Aorta (tissue), 5 donors: ENCODE measurements at regions not wholly inside any gene's neighbourhood (a gene's known extent, or its start where the extent isn't known, plus 50 kb on each side); places are given as distances from the start of the nearest gene placed in this dataset.

Experiments used
- ATAC-seq: fragments of 200-7000 bp; cut with Tn5 transposase; one replicate; pipeline ENCODE4 v1.9.1; 2022; ENCODE audit warnings: moderate library complexity; ENCODE audit not compliant: low FRiP score
- DNase-seq, 2 donors: peaks; one replicate each; pipeline ENCODE4 v3.0.0-alpha.2; 2020
- H3K27ac ChIP-seq, 2 donors: one replicate each; pipeline ENCODE4 v1.5.1; 2013; ENCODE audit warnings: low read length in 2 of 2, mild to moderate bottlenecking in 2 of 2, moderate library complexity in 2 of 2, control low read depth in 1 of 2, inconsistent platforms in 1 of 2, low read depth in 1 of 2
- H3K27me3 ChIP-seq, 2 donors: one replicate each; pipeline ENCODE4 v1.6.1; 2013; ENCODE audit warnings: control low read depth in 1 of 2, low read length in 1 of 2, mild to moderate bottlenecking in 1 of 2, moderate library complexity in 1 of 2; ENCODE audit not compliant: insufficient read depth in 2 of 2, control insufficient read depth in 1 of 2
- H3K36me3 ChIP-seq, 2 donors: one replicate each; pipeline ENCODE4 v1.6.1; 2013; ENCODE audit warnings: control low read depth in 1 of 2, low read length in 1 of 2, mild to moderate bottlenecking in 1 of 2; ENCODE audit not compliant: insufficient read depth in 2 of 2, control insufficient read depth in 1 of 2
- H3K4me1 ChIP-seq, 2 donors: one replicate each; pipeline ENCODE4 v1.6.1; 2013; ENCODE audit warnings: low read length in 2 of 2, control low read depth in 1 of 2, mild to moderate bottlenecking in 1 of 2, moderate library complexity in 1 of 2; ENCODE audit not compliant: insufficient read depth in 2 of 2, control insufficient read depth in 1 of 2
- H3K4me3 ChIP-seq, 2 donors: one replicate each; pipeline ENCODE4 v1.5.1; 2013; ENCODE audit warnings: low read length in 2 of 2, control low read depth in 1 of 2, mild to moderate bottlenecking in 1 of 2
- H3K9me3 ChIP-seq: one replicate; pipeline ENCODE4 v1.6.1; 2013; ENCODE audit warnings: mild to moderate bottlenecking, low read length; ENCODE audit not compliant: control insufficient read depth
- WGBS, 2 donors: extraction: QIAGEN DNeasy Blood & Tissue Kit; methylation state at CpG; one replicate each; pipeline ENCODE4 v1.1.7; 2013; 5-methylcytosine and 5-hydroxymethylcytosine counted together
- intact Hi-C, 2 donors: fragments of 100-400 bp; cut with DNase I; formaldehyde crosslinking; loops; one replicate each; pipeline versions ENCODE4 v1.14.2 to v1.15.0; 2022
- donor health status: healthy with polysubstance abuse.
- donor health status: Bipolar disorder and iron deficiency.
- donor health status: DM: no; HTN: no; CAD: no.
- donor health status: DM: no; HTN: no; CAD: no.
- donor health status: DM: yes; HTN: yes; CAD: no.

GRCh38 chr4:12293906-12294525, 865.3 kb upstream of the HS3ST1 start:
- Histone ChIP-seq H3K4me1 (no peaks in the 10 kb centered on the region), H3K4me3 (no peak overlapping the region), H3K27ac (no peak overlapping the region), H3K36me3 (no peaks in the 10 kb centered on the region), H3K9me3 (no peaks in the 10 kb centered on the region), H3K27me3 (no peaks in the 10 kb centered on the region)
- ATAC-seq (no peak), DNase-seq (no peak)
- intact Hi-C loops = no loop called here
- WGBS, 2 donors = 97% methylated on average over 1 of the region's 1 CpG

- Histone ChIP-seq H3K27ac (no peak overlapping the region), H3K27me3 (no peaks in the 10 kb centered on the region), H3K4me3 (no peak overlapping the region), H3K4me1 (no peaks in the 10 kb centered on the region), H3K9me3 (no peaks in the 10 kb centered on the region), H3K36me3 (no peaks in the 10 kb centered on the region)
- ATAC-seq = no peak
- 95 to 96% methylated on average over 5 of the region's 5 CpGs for WGBS, 2 donors
- intact Hi-C loops = no loop called here
- DNase-seq = no peak
Measured at GRCh38 chr4:12286351-12286750, 857.7 kb upstream of the HS3ST1 start.

GRCh38 chr4:12270546-12270945, 841.9 kb upstream of the HS3ST1 start:
- Histone ChIP-seq H3K9me3 (no peaks in the 10 kb centered on the region), H3K36me3 (no peaks in the 10 kb centered on the region), H3K4me1 (no peaks in the 10 kb centered on the region), H3K27ac (no peak overlapping the region), H3K4me3 (no peak overlapping the region), H3K27me3 (no peaks in the 10 kb centered on the region)
- WGBS, 2 donors = 12 to 15% methylated on average over 4 of the region's 4 CpGs
- intact Hi-C loops = no loop called here
- ATAC-seq = no peak
- DNase-seq = no peak

GRCh38 chr4:12265554-12265953, 836.9 kb upstream of the HS3ST1 start:
- DNase-seq (no peak), ATAC-seq (no peak)
- intact Hi-C loops = no loop called here
- Histone ChIP-seq H3K27me3 (no peaks in the 10 kb centered on the region), H3K4me1 (no peaks in the 10 kb centered on the region), H3K4me3 (no peak overlapping the region), H3K9me3 (no peaks in the 10 kb centered on the region), H3K36me3 (no peaks in the 10 kb centered on the region), H3K27ac (no peak overlapping the region)
- 92 to 93% methylated on average over 2 of the region's 2 CpGs for WGBS, 2 donors

GRCh38 chr4:12260453-12260852, 831.8 kb upstream of the HS3ST1 start:
- no peak for ATAC-seq
- Histone ChIP-seq H3K27me3 (no peaks in the 10 kb centered on the region), H3K9me3 (peaks cover 1% of the 10 kb centered on the region), H3K36me3 (no peaks in the 10 kb centered on the region), H3K27ac (no peak overlapping the region), H3K4me1 (no peaks in the 10 kb centered on the region), H3K4me3 (no peak overlapping the region)
- DNase-seq = no peak
- intact Hi-C loops = no loop called here
- WGBS, 2 donors = 70 to 80% methylated on average over 3 of the region's 3 CpGs

GRCh38 chr4:12244973-12245372, 816.3 kb upstream of the HS3ST1 start:
- DNase-seq (no peak), ATAC-seq (no peak)
- intact Hi-C loops = no loop called here

GRCh38 chr4:12242354-12242753, 813.7 kb upstream of the HS3ST1 start:
- H3K9me3 ChIP-seq = no peaks in the 10 kb centered on the region
- no peak for ATAC-seq
- no peak for DNase-seq
- no peak overlapping the region for H3K4me3 ChIP-seq
- 84 to 85% methylated on average over 2 of the region's 2 CpGs for WGBS, 2 donors
- H3K36me3 ChIP-seq = no peaks in the 10 kb centered on the region
- H3K27ac ChIP-seq = no peak overlapping the region
- H3K4me1 ChIP-seq = no peaks in the 10 kb centered on the region
- intact Hi-C loops = no loop called here
- H3K27me3 ChIP-seq = no peaks in the 10 kb centered on the region

More at GRCh38 chr4:12244973-12245372, 816.3 kb upstream of the HS3ST1 start:
- Histone ChIP-seq H3K9me3 (no peaks in the 10 kb centered on the region), H3K27me3 (no peaks in the 10 kb centered on the region), H3K27ac (no peak overlapping the region), H3K4me3 (no peak overlapping the region), H3K4me1 (no peaks in the 10 kb centered on the region), H3K36me3 (no peaks in the 10 kb centered on the region)
- 14 to 18% methylated on average over 3 of the region's 3 CpGs for WGBS, 2 donors

GRCh38 chr4:12239897-12240636, 811.4 kb upstream of the HS3ST1 start:
- Histone ChIP-seq H3K27me3 (no peaks in the 10 kb centered on the region), H3K4me3 (no peak overlapping the region), H3K27ac (no peak overlapping the region), H3K4me1 (no peaks in the 10 kb centered on the region), H3K9me3 (no peaks in the 10 kb centered on the region), H3K36me3 (no peaks in the 10 kb centered on the region)
- intact Hi-C loops = no loop called here
- WGBS, 2 donors = 42 to 48% methylated on average over 3 of the region's 3 CpGs
- ATAC-seq (no peak), DNase-seq (no peak)

GRCh38 chr4:12231098-12231497, 802.4 kb upstream of the HS3ST1 start:
- no peaks in the 10 kb centered on the region for H3K9me3 ChIP-seq
- WGBS, 2 donors = 64 to 67% methylated on average over 6 of the region's 6 CpGs
- H3K4me3 ChIP-seq = no peak overlapping the region
- H3K27me3 ChIP-seq = no peaks in the 10 kb centered on the region
- ATAC-seq (no peak), DNase-seq (no peak)
- H3K4me1 ChIP-seq = no peaks in the 10 kb centered on the region
- no peak overlapping the region for H3K27ac ChIP-seq
- no peaks in the 10 kb centered on the region for H3K36me3 ChIP-seq
- intact Hi-C loops = no loop called here
